Heart right ventricle (tissue), 16 donors: ENCODE measurements at regions not wholly inside any gene's neighbourhood (a gene's known extent, or its start where the extent isn't known, plus 50 kb on each side); places are given as distances from the start of the nearest gene placed in this dataset.

Source experiments
- ATAC-seq, 8 donors: fragments of 200-7000 bp; cut with Tn5 transposase; one replicate each; pipeline ENCODE4 v1.9.1; 2020; ENCODE audit warnings: mild to moderate bottlenecking in 8 of 8, moderate library complexity in 8 of 8, moderate number of reproducible peaks in 1 of 8
- DNase-seq, 2 donors: peaks; one replicate each; pipeline ENCODE4 v3.0.0-alpha.2; 2020
- H3K27ac ChIP-seq, 10 donors: fragments of 200-600 bp; sonication (generic) in 2 of 10; one replicate each; pipeline versions ENCODE4 v1.5.0 to v1.8.0; 2020 to 2022; ENCODE audit warnings: mild to moderate bottlenecking in 3 of 10
- H3K27me3 ChIP-seq, 7 donors: fragments of 200-600 bp; one replicate each; pipeline ENCODE4 v1.8.0; 2021 to 2022; ENCODE audit warnings: mild to moderate bottlenecking in 2 of 7
- H3K36me3 ChIP-seq, 9 donors: fragments of 200-600 bp; sonication (generic) in 1 of 9; one replicate each; pipeline versions ENCODE4 v1.5.0 to v1.8.0; 2020 to 2022; ENCODE audit warnings: mild to moderate bottlenecking in 2 of 9
- H3K4me1 ChIP-seq, 9 donors: fragments of 200-600 bp; sonication (generic) in 1 of 9; one replicate each; pipeline versions ENCODE4 v1.5.0 to v1.8.0; 2020 to 2022; ENCODE audit warnings: mild to moderate bottlenecking in 4 of 9
- H3K4me3 ChIP-seq, 10 donors: fragments of 200-600 bp; sonication (generic) in 2 of 10; one replicate each; pipeline versions ENCODE4 v1.5.0 to v1.8.0; 2020 to 2022; ENCODE audit warnings: mild to moderate bottlenecking in 7 of 10, moderate library complexity in 2 of 10
- H3K9me3 ChIP-seq, 11 donors: fragments of 200-600 bp in 10 of 11; sonication (generic) in 2 of 11; one replicate each; pipeline versions ENCODE4 v1.5.0 to v1.8.0; 2013 to 2022; ENCODE audit warnings: mild to moderate bottlenecking in 2 of 11, control low read depth in 1 of 11, moderate library complexity in 1 of 11
- CTCF ChIP-seq, 9 donors: fragments of 200-600 bp; sonication (generic) in 2 of 9; IDR thresholded peaks; one replicate each; pipeline versions ENCODE4 v1.5.0 to v1.8.0; 2021 to 2022; ENCODE audit warnings: antibody characterized with exemption in 9 of 9, mild to moderate bottlenecking in 5 of 9, moderate library complexity in 1 of 9
- WGBS, 2 donors: extraction: QIAGEN DNeasy Blood & Tissue Kit; methylation state at CpG; one replicate each; pipeline ENCODE4 v1.1.7; 2013; ENCODE audit warnings: inconsistent platforms in 1 of 2; 5-methylcytosine and 5-hydroxymethylcytosine counted together
- intact Hi-C, 10 donors: fragments of 100-400 bp; cut with DNase I; formaldehyde crosslinking; loops; one replicate each; pipeline versions ENCODE4 v1.11.1 to v1.14.2; 2022
- donor health status: Arrhythmogenic right ventricular cardiomyopathy.
- donor health status: ischemic (EF 13 %, LVEDD 7.1; RV severe dilation, severe dysfunction).
- donor health status: healthy with polysubstance abuse.
- donor health status: DM: no; HTN: yes; CAD: no.
- donor health status: DM: no; HTN: no; CAD: no.
- donor health status: ischemic (EF 25% LVEDD 6.9; RV normal size, moderate dysfunction).
- donor health status: ischemic (EF 25% LVEDD 5.7; RV mildly dilated, moderate dysfunction).
- donor health status: healthy.
- donor health status: DM: yes; HTN: yes; CAD: no.
- donor health status: Ischemic cardiomyopathy.
- donor health status: ischemic (EF 35%, LVEDD 5.7; RV mildly dilated, moderate dysfunction).
- donor health status: nonischemic (EF 11% LVEDD 7.7; RV severe dilation, severe dysfunction).
- donor health status: DM: yes; HTN: yes; CAD: no.
- donor health status: PGD.
- donor health status: ischemic (EF 29% LVEDD 5.4; RV normal size, mild dysfunction).
- donor health status: nonischemic (EF 23%, LVEDD 6.1; RV moderate dilation, normal function).

- intact Hi-C loops, result no loop called here
- Histone ChIP-seq H3K4me3 (no peak overlapping the region), H3K27me3 (peaks cover 0 to 100% (median 0%) of the 10 kb centered on the region in 7 donors), H3K36me3 (no peaks in the 10 kb centered on the region), H3K27ac (no peak overlapping the region), H3K9me3 (no peaks in the 10 kb centered on the region), H3K4me1 (peaks cover 0 to 6% (median 0%) of the 10 kb centered on the region in 9 donors)
- ATAC-seq (no peak), DNase-seq (no peak)
- no peak for TF ChIP-seq CTCF (IDR thresholded peaks at IDR 0.05)
These were observed 68.3 kb upstream of the UBAC2 start for GRCh38 chr13:99132295-99132835.

DNA sequence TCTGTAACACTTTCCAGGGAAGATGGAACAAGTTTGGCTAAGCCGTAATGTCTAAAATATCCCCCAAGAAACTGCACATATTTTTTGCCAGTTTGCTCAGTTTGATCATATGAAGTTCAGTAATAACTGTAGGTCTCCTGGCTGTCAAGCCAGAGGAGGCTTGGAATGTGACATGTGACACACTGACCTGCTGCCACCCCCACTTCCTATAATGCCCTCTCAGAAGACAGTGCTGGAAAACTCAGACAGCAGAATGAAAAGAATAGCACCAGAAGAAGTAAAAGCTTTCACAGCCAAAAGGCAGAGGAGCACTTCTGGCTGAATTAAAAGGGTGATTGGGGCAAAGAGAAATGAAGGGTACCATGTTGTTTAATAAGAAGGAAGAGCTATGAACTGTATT lies 67.4 kb upstream of the UBAC2 start:
- H3K36me3 ChIP-seq, result no peaks in the 10 kb centered on the region
- ATAC-seq, result no peak
- H3K4me1 ChIP-seq, result peaks cover 0 to 6% (median 0%) of the 10 kb centered on the region in 9 donors
- no peak overlapping the region for H3K27ac ChIP-seq
- no peak for TF ChIP-seq CTCF (IDR thresholded peaks at IDR 0.05)
- no peak for DNase-seq
- no peaks in the 10 kb centered on the region for H3K9me3 ChIP-seq
- WGBS, 2 donors, result 96 to 100% methylated on average over 1 of the region's 1 CpG
- H3K4me3 ChIP-seq, result no peak overlapping the region
- intact Hi-C loops, result no loop called here
- H3K27me3 ChIP-seq, result peaks cover 0 to 100% (median 0%) of the 10 kb centered on the region in 7 donors

DNA sequence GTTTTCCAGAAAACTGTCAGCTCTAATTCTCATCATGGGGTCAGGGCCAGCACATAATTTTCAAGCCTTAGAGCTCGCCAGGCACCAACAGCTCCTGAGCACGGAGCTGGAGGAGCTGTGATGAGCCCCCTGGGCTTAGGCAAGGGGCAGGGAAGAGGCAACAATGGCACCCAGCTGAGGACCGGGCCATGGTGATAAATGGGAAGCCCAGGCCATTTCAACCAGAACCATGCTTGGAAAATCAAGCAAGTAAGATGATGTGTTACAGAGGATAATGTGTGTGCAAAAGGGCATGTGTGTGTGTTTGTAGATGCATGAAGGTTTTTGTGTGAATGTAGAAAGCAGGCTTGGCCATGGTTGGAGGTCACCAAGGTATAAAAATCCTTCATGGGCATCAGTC lies 66.8 kb upstream of the UBAC2 start:
- intact Hi-C loops, result no loop called here
- 72 to 78% methylated on average over 3 of the region's 3 CpGs for WGBS, 2 donors
- H3K9me3 ChIP-seq, result no peaks in the 10 kb centered on the region

GRCh38 chr13:99135591-99135990 lies 65.1 kb upstream of the UBAC2 start:
- 58 to 75% methylated on average over 4 of the region's 4 CpGs for WGBS, 2 donors
- Histone ChIP-seq H3K9me3 (peaks cover 0 to under 1% (median 0%) of the 10 kb centered on the region in 11 donors), H3K27ac (no peak overlapping the region), H3K27me3 (peaks cover 0 to 100% (median 0%) of the 10 kb centered on the region in 7 donors), H3K36me3 (no peaks in the 10 kb centered on the region), H3K4me1 (peaks cover 0 to 6% (median 0%) of the 10 kb centered on the region in 9 donors), H3K4me3 (no peak overlapping the region)
- ATAC-seq (no peak), DNase-seq (no peak)
- TF ChIP-seq CTCF (IDR thresholded peaks at IDR 0.05), result no peak
- intact Hi-C loops, result no loop called here

More for the DNA sequence above, 66.8 kb upstream of the UBAC2 start:
- no peak for TF ChIP-seq CTCF (IDR thresholded peaks at IDR 0.05)
- H3K4me1 ChIP-seq, result peaks cover 0 to 6% (median 0%) of the 10 kb centered on the region in 9 donors
- H3K4me3 ChIP-seq, result no peak overlapping the region
- H3K27me3 ChIP-seq, result peaks cover 0 to 100% (median 0%) of the 10 kb centered on the region in 7 donors
- no peak overlapping the region for H3K27ac ChIP-seq
- no peak for DNase-seq
- no peak for ATAC-seq
- H3K36me3 ChIP-seq, result no peaks in the 10 kb centered on the region
